ENCODE measurements at regions not wholly inside any gene's neighbourhood (a gene's known extent, or its start where the extent isn't known, plus 50 kb on each side); places are given as distances from the start of the nearest gene placed in this dataset.

DNA sequence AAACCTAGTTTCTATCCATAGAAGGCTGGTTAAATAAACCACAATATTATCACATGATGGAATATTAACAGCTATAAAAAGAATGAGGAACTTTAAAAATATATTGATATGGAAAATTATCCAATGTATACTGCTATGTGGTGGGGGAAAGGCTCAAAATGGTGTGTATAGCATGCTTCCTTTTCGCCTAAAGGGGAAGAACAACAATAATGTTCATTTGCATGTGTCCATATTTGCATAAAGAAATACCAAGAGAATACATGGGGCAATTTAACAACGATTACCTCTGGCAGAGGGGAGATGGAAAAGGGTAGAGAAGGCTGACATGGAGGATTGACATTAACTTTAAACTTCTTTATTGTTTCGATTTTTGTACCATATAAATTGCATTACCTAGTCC, 121.3 kb upstream of the PARP11 start:
- Histone ChIP-seq H3K4me1 (ENCODE audit: control insufficient read depth, insufficient read depth, low read length) (0 out of 2 replicates have a peak, but pooled peaks cover 1% of the 10 kb centered on the region), H3K4me3 (ENCODE audit: low read length) (no peak overlapping the region), H3K27ac (ENCODE audit: low read length) (no peak overlapping the region), H3K36me3 (ENCODE audit: control insufficient read depth, insufficient read depth, low read length) (no peaks in the 10 kb centered on the region), H3K27me3 (ENCODE audit: control insufficient read depth, insufficient read depth, low read length) (no peaks in the 10 kb centered on the region), H3K9me3 (ENCODE audit: control insufficient read depth, insufficient read depth, low read length) (no peaks in the 10 kb centered on the region)
- no peak for DNase-seq (ENCODE audit: low read depth, low spot score)
- WGBS (ENCODE audit: insufficient coverage, insufficient read length): no CpG with 5 or more reads among the region's 3 CpGs

DNA sequence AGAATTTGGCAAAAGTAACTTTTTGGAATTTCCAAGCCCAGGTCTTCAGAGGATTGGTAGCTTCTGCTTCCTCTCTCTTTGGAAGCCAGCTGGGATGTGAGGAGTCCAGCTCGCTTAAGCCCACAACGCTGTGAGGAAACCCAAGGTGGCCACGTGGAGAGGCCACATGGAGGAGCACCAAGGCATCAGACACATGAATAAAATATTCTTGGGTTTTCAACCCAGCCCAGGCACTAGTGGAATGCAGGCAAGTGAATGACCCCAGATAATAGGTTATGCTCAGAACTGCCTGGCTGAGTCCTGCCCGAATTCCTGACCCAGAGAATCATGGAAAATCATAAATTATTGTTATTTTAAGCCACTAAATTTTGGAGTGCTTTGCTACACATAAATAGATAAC, 119.7 kb upstream of the PARP11 start:
- WGBS (ENCODE audit: insufficient coverage, insufficient read length): no CpG with 5 or more reads among the region's 4 CpGs
- Histone ChIP-seq H3K4me1 (ENCODE audit: control insufficient read depth, insufficient read depth, low read length) (0 out of 2 replicates have a peak, but pooled peaks cover 1% of the 10 kb centered on the region), H3K36me3 (ENCODE audit: control insufficient read depth, insufficient read depth, low read length) (no peaks in the 10 kb centered on the region), H3K9me3 (ENCODE audit: control insufficient read depth, insufficient read depth, low read length) (no peaks in the 10 kb centered on the region), H3K27ac (ENCODE audit: low read length) (no peak overlapping the region), H3K4me3 (ENCODE audit: low read length) (no peak overlapping the region), H3K27me3 (ENCODE audit: control insufficient read depth, insufficient read depth, low read length) (no peaks in the 10 kb centered on the region)
- DNase-seq (ENCODE audit: low read depth, low spot score): no peak

DNA sequence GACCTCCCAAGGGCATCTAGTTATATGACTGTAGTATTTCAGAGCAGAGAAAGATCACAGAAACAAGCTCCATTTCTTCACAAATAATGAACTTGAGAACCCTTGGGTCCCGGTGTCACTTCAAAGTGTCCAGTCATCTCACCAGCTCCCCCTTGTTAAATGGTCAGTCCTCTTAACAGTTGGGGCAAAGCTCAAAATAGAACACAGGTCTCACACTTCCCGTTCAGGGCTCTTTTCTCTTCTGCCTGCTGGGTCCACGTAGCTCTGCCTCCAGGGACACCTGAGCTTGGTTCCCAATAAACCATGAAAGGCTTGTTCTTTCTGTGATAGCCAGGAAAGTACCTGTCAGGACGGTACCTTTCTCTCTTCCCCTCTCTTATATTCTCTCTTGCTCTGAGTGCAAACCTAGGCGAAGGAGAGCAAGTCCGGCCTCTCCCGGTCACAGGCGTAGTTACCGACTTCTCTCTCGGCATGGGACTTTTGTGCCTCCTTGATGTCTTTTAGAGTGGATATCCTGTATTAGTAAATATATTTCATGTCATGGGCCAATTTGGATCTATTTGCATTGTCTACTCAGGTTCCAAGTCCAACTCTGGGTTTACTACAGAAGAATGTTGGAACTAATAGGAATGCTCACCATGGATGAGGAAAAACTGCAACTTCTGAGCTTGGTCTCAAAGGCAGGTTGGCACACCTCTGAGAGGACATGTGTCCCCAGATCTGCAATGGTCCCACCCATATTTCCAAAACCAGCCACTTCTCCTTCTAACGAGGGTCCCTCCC, 118.8 kb upstream of the PARP11 start:
- no peak overlapping the region for H3K27ac ChIP-seq (ENCODE audit: low read length)
- no peak overlapping the region for H3K4me3 ChIP-seq (ENCODE audit: low read length)
- no peaks in the 10 kb centered on the region for H3K9me3 ChIP-seq (ENCODE audit: control insufficient read depth, insufficient read depth, low read length)
- WGBS (ENCODE audit: insufficient coverage, insufficient read length): no CpG with 5 or more reads among the region's 11 CpGs
- no peaks in the 10 kb centered on the region for H3K27me3 ChIP-seq (ENCODE audit: control insufficient read depth, insufficient read depth, low read length)
- H3K4me1 ChIP-seq (ENCODE audit: control insufficient read depth, insufficient read depth, low read length): 0 out of 2 replicates have a peak, but pooled peaks cover 1% of the 10 kb centered on the region
- H3K36me3 ChIP-seq (ENCODE audit: control insufficient read depth, insufficient read depth, low read length): no peaks in the 10 kb centered on the region
- DNase-seq (ENCODE audit: low read depth, low spot score): no peak

DNA sequence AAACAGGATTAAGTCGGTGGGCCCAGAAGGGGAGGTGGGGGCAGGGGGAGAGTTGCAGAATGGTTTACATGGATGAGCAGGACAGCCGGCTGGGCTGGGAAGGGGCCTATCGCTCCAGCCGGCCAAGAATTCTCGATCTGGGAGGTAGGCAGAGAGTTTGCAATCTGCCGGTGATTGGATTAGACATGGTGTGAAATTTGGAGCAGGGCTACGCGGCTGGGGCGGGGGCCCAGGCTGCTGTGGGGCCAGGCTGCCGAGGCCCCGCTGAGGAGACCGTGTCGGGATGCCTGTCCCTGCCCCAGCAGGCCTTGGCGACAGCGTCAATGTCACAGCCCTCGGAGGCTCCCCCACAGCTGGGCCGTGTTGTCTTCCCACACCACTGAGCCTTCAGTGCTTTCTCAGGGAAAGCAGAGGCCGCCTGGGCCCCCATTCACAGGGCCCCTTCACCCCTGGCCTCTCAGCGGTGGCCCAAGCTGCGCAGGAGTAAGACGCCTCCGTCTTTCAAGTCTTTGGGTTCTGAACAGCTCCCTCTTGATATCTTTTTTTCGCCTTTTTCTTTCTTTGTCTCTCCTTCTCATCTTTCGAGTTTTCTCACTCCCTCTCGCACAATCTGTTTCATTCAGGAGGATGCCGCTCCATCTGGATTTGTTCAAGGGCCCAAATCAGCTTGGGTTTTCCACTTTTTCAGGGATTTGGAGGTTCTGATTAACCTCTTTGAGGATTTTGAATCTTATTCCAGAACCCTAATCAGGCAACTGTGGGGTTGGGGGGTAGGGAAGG, 117.5 kb upstream of the PARP11 start:
- no peak for DNase-seq (ENCODE audit: low read depth, low spot score)
- Histone ChIP-seq H3K27me3 (ENCODE audit: control insufficient read depth, insufficient read depth, low read length) (no peaks in the 10 kb centered on the region), H3K9me3 (ENCODE audit: control insufficient read depth, insufficient read depth, low read length) (no peaks in the 10 kb centered on the region), H3K27ac (ENCODE audit: low read length) (no peak overlapping the region), H3K4me1 (ENCODE audit: control insufficient read depth, insufficient read depth, low read length) (0 out of 2 replicates have a peak, but pooled peaks cover 1% of the 10 kb centered on the region), H3K36me3 (ENCODE audit: control insufficient read depth, insufficient read depth, low read length) (no peaks in the 10 kb centered on the region), H3K4me3 (ENCODE audit: low read length) (no peak overlapping the region)
- WGBS (ENCODE audit: insufficient coverage, insufficient read length): no CpG with 5 or more reads among the region's 26 CpGs

DNA sequence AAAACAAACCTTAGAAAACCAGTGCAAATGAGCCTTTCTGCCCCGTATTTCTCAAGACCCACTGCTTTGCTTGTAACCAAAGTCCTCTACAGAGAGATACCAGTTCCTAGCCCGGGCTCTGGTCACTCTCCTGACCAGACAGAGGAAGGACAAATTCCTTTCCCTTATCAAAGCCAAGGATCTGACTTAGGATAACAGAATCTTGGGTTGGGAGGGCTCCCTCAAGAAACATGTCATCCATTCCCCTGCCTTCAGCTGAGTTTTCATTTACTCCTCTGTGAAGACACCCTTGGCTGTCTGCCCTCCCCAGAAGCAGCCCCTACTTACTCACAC, 116.0 kb upstream of the PARP11 start:
- H3K27me3 ChIP-seq (ENCODE audit: control insufficient read depth, insufficient read depth, low read length): no peaks in the 10 kb centered on the region
- H3K36me3 ChIP-seq (ENCODE audit: control insufficient read depth, insufficient read depth, low read length): no peaks in the 10 kb centered on the region
- H3K27ac ChIP-seq (ENCODE audit: low read length): no peak overlapping the region
- no CpG with 5 or more reads among the region's 2 CpGs for WGBS (ENCODE audit: insufficient coverage, insufficient read length)
- no peak for DNase-seq (ENCODE audit: low read depth, low spot score)
- H3K9me3 ChIP-seq (ENCODE audit: control insufficient read depth, insufficient read depth, low read length): no peaks in the 10 kb centered on the region
- 0 out of 2 replicates have a peak, but pooled peaks cover 1% of the 10 kb centered on the region for H3K4me1 ChIP-seq (ENCODE audit: control insufficient read depth, insufficient read depth, low read length)
- no peak overlapping the region for H3K4me3 ChIP-seq (ENCODE audit: low read length)

DNA sequence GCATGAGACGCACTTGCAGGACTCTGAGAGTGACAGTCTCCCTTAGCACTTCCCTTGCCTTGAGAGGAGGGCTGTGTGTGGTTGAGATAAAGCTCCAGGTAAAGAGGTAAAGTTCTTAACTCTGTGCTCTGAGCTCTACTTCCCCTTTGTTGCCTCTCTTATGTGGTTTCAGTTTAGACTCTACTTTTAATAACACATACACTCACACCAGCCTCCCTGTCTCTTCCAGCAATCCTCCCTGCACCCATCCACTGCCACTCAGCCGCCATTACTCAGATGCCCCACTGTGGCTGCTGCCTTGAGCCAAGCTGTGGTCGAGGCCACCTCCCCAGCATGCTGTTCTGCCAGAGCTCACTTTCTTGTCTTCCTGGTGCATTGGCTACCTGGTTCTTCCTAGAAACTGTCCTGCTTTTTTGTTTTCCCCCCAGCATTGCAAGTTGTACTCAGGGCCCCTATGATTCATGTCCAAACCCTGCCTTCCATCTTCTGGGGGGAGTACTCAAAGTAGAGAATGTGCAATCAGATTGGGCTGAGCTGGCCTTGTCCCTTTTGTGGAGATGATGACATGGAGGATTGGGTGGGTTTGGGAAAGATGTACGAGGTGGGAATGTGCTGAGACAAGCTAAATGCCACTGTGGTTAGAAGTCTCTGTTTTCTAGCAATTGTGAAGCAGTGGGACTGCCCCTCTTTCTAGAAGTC, 115.5 kb upstream of the PARP11 start:
- Histone ChIP-seq H3K4me3 (ENCODE audit: low read length) (no peak overlapping the region), H3K36me3 (ENCODE audit: control insufficient read depth, insufficient read depth, low read length) (no peaks in the 10 kb centered on the region)
- WGBS (ENCODE audit: insufficient coverage, insufficient read length): no CpG with 5 or more reads among the region's 4 CpGs

DNA sequence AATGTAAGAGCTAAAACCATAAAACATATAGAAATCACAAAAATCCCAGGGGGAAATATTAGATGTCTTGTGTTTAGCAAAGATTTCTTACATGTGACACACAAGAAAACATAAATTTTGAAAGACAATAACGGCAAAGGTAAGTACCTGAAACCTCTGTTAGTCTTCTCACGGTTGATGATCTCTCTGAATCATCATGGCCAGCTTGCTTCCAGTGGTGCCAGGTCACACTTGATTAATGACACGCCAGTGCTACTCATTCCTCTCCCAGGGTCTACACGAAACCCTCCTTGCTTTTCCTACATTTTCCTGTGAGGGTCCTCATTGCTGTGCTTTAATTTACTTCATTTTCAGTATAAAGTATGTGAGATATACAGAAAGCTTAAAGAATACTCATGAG, 114.4 kb upstream of the PARP11 start:
- Histone ChIP-seq H3K9me3 (ENCODE audit: control insufficient read depth, insufficient read depth, low read length) (no peaks in the 10 kb centered on the region), H3K27me3 (ENCODE audit: control insufficient read depth, insufficient read depth, low read length) (no peaks in the 10 kb centered on the region), H3K27ac (ENCODE audit: low read length) (no peak overlapping the region), H3K36me3 (ENCODE audit: control insufficient read depth, insufficient read depth, low read length) (no peaks in the 10 kb centered on the region), H3K4me1 (ENCODE audit: control insufficient read depth, insufficient read depth, low read length) (0 out of 2 replicates have a peak, but pooled peaks cover 1% of the 10 kb centered on the region), H3K4me3 (ENCODE audit: low read length) (no peak overlapping the region)
- no CpG with 5 or more reads among the region's 4 CpGs for WGBS (ENCODE audit: insufficient coverage, insufficient read length)
- DNase-seq (ENCODE audit: low read depth, low spot score): no peak

More for the DNA sequence above, 115.5 kb upstream of the PARP11 start:
- DNase-seq (ENCODE audit: low read depth, low spot score): no peak
- Histone ChIP-seq H3K27me3 (ENCODE audit: control insufficient read depth, insufficient read depth, low read length) (no peaks in the 10 kb centered on the region), H3K27ac (ENCODE audit: low read length) (no peak overlapping the region), H3K4me1 (ENCODE audit: control insufficient read depth, insufficient read depth, low read length) (0 out of 2 replicates have a peak, but pooled peaks cover 1% of the 10 kb centered on the region), H3K9me3 (ENCODE audit: control insufficient read depth, insufficient read depth, low read length) (no peaks in the 10 kb centered on the region)

DNA sequence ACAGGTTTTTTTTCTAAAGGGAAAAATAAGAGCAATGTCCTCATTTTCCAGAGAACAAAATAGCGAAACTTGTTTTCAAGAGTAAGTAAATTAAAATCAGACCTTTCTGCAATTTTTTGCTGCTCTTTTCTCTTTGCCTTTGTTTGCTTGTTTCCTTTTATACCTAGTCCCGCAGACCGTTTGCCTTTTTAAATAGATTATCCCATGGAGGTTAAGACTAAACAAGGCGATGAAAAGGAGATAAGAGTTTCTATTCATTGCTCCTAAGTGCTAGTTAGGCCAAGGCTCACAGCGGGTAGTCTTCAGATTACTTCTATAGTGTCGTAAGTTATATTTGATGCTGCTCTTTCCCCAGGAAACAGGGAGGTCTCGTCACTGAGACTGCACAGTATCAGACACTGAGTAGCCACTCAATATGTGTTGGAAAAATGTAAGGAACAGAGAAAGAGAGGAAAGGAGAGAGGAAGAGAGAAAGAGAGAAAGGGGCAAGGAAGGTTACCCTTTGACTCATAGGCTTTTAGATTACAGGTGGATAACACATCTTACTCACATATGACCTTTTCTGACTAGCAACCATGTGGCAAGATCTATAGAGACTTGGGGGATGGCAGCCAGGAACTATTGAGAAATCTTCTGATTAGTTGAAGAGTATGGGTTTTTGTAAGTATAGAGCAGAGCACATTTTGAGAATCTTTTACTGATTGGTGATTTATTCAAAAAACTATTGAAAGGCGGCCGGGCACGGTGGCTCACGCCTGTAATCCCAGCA, 107.5 kb upstream of the PARP11 start:
- no peak for DNase-seq (ENCODE audit: low read depth, low spot score)
- Histone ChIP-seq H3K27ac (ENCODE audit: low read length) (no peak overlapping the region), H3K4me1 (ENCODE audit: control insufficient read depth, insufficient read depth, low read length) (no peaks in the 10 kb centered on the region), H3K36me3 (ENCODE audit: control insufficient read depth, insufficient read depth, low read length) (no peaks in the 10 kb centered on the region), H3K4me3 (ENCODE audit: low read length) (no peak overlapping the region), H3K9me3 (ENCODE audit: control insufficient read depth, insufficient read depth, low read length) (no peaks in the 10 kb centered on the region), H3K27me3 (ENCODE audit: control insufficient read depth, insufficient read depth, low read length) (no peaks in the 10 kb centered on the region)
- no CpG with 5 or more reads among the region's 11 CpGs for WGBS (ENCODE audit: insufficient coverage, insufficient read length)

DNA sequence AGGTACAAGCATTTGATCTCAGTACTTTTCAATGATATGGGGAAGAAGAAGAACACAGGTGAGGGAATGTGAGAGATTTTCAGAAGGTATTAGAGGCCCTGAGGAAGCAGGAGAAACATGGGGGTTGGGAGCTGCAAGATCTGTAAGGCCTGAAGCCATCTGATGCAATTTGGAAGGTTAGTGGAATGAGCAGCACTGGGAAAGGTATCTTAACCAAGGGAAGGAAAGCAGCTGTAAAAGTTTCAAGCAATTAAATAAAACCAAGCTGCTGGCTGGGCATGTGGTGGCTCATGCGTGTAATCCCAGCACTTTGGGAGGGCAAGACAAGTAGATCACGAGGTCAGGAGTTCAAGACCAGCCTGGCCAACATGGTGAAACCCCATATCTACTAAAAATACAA, 104.4 kb upstream of the PARP11 start:
- no peaks in the 10 kb centered on the region for H3K9me3 ChIP-seq (ENCODE audit: control insufficient read depth, insufficient read depth, low read length)
- WGBS (ENCODE audit: insufficient coverage, insufficient read length): no CpG with 5 or more reads among the region's 2 CpGs
- no peaks in the 10 kb centered on the region for H3K4me1 ChIP-seq (ENCODE audit: control insufficient read depth, insufficient read depth, low read length)
- no peak overlapping the region for H3K4me3 ChIP-seq (ENCODE audit: low read length)
- no peaks in the 10 kb centered on the region for H3K27me3 ChIP-seq (ENCODE audit: control insufficient read depth, insufficient read depth, low read length)
- no peak overlapping the region for H3K27ac ChIP-seq (ENCODE audit: low read length)
- DNase-seq (ENCODE audit: low read depth, low spot score): no peak
- no peaks in the 10 kb centered on the region for H3K36me3 ChIP-seq (ENCODE audit: control insufficient read depth, insufficient read depth, low read length)

Data from iPS DF 6.9 (cell line).